H9 (cell line): ENCODE measurements at regions not wholly inside any gene's neighbourhood (a gene's known extent, or its start where the extent isn't known, plus 50 kb on each side); places are given as distances from the start of the nearest gene placed in this dataset.

Experiments
- DNase-seq: peaks from one replicate; pipeline ENCODE4 v3.0.0-alpha.2; 2017
- H2AFZ ChIP-seq: one replicate; pipeline ENCODE4 v1.6.1; 2013; ENCODE audit warnings: mild to moderate bottlenecking, low read length, control low read depth, moderate library complexity
- H2AK5ac ChIP-seq: 2 replicates; pipeline ENCODE4 v1.6.1; 2013; ENCODE audit warnings: low read length, control low read depth, mixed read lengths; ENCODE audit not compliant: insufficient read length
- H2BK120ac ChIP-seq: one replicate; pipeline ENCODE4 v1.6.1; 2013; ENCODE audit warnings: low read depth, mild to moderate bottlenecking, low read length, control low read depth, inconsistent platforms; ENCODE audit not compliant: poor library complexity, severe bottlenecking
- H2BK12ac ChIP-seq: 2 replicates; pipeline ENCODE4 v1.6.1; 2013; ENCODE audit warnings: low read length, control low read depth, mixed read lengths, low read depth; ENCODE audit not compliant: insufficient read length
- H2BK15ac ChIP-seq: 2 replicates; pipeline ENCODE4 v1.6.1; 2013; ENCODE audit warnings: low read depth, low read length, control low read depth
- H2BK20ac ChIP-seq: one replicate; pipeline ENCODE4 v1.6.1; 2013; ENCODE audit warnings: low read depth, mild to moderate bottlenecking, low read length, control low read depth, inconsistent platforms; ENCODE audit not compliant: poor library complexity, severe bottlenecking
- H2BK5ac ChIP-seq: 2 replicates; pipeline ENCODE4 v1.6.1; 2013; ENCODE audit warnings: low read length, control low read depth, mixed read lengths; ENCODE audit not compliant: insufficient read length
- H3K14ac ChIP-seq: 2 replicates; pipeline ENCODE4 v1.6.1; 2013; ENCODE audit warnings: low read length, control low read depth; ENCODE audit not compliant: insufficient read depth
- H3K18ac ChIP-seq: 2 replicates; pipeline ENCODE4 v1.6.1; 2013; ENCODE audit warnings: low read depth, mild to moderate bottlenecking, mixed read lengths, low read length, control low read depth; ENCODE audit not compliant: insufficient read length
- H3K23ac ChIP-seq: 2 replicates; pipeline ENCODE4 v1.6.1; 2013; ENCODE audit warnings: low read length, control low read depth, mixed read lengths, low read depth; ENCODE audit not compliant: insufficient read length
- H3K23me2 ChIP-seq: 2 replicates; pipeline ENCODE4 v1.6.1; 2013; ENCODE audit warnings: low read depth, mild to moderate bottlenecking, mixed read lengths, low read length, control low read depth; ENCODE audit not compliant: insufficient read length, poor library complexity, severe bottlenecking
- H3K27ac ChIP-seq: 2 replicates; pipeline ENCODE4 v1.5.1; 2013; ENCODE audit warnings: low read length, control low read depth, mixed read lengths, low read depth; ENCODE audit not compliant: insufficient read length
- H3K27me3 ChIP-seq: 2 replicates; pipeline ENCODE4 v1.6.1; 2013; ENCODE audit warnings: low read length, control low read depth, inconsistent platforms; ENCODE audit not compliant: insufficient read depth
- H3K4ac ChIP-seq: 2 replicates; pipeline ENCODE4 v1.6.1; 2013; ENCODE audit warnings: low read depth, mild to moderate bottlenecking, control low read depth, inconsistent platforms, low read length, moderate library complexity
- H3K4me1 ChIP-seq: 2 replicates; pipeline ENCODE4 v1.6.1; 2013; ENCODE audit warnings: low read length, control low read depth, inconsistent platforms; ENCODE audit not compliant: insufficient read depth
- H3K4me2 ChIP-seq: 2 replicates; pipeline ENCODE4 v1.6.1; 2013; ENCODE audit warnings: low read length, control low read depth, mixed read lengths; ENCODE audit not compliant: insufficient read length, insufficient read depth
- H3K56ac ChIP-seq: 2 replicates; pipeline ENCODE4 v1.6.1; 2013; ENCODE audit warnings: low read depth, mild to moderate bottlenecking, mixed read lengths, low read length, control low read depth; ENCODE audit not compliant: insufficient read length
- H3K79me1 ChIP-seq: 2 replicates; pipeline ENCODE4 v1.6.1; 2013; ENCODE audit warnings: low read depth, mild to moderate bottlenecking, moderate library complexity, low read length, control low read depth, inconsistent platforms; ENCODE audit not compliant: insufficient read depth, poor library complexity, severe bottlenecking
- H3K79me2 ChIP-seq: 2 replicates; pipeline ENCODE4 v1.6.1; 2013; ENCODE audit warnings: low read length, control low read depth, inconsistent platforms; ENCODE audit not compliant: insufficient read depth
- H3K9ac ChIP-seq: 2 replicates; pipeline ENCODE4 v1.6.1; 2013; ENCODE audit warnings: low read length, control low read depth, mixed read lengths; ENCODE audit not compliant: insufficient read length; ENCODE audit errors: extremely low read depth
- H3K9me3 ChIP-seq: one replicate; pipeline ENCODE4 v1.6.1; 2013; ENCODE audit warnings: low read depth, low read length, inconsistent platforms; ENCODE audit not compliant: control insufficient read depth
- H3T11ph ChIP-seq: one replicate; pipeline ENCODE4 v1.6.1; 2013; ENCODE audit warnings: mild to moderate bottlenecking, low read length, control low read depth, inconsistent platforms
- H4K20me1 ChIP-seq: one replicate; pipeline ENCODE4 v1.6.1; 2013; ENCODE audit not compliant: control insufficient read depth, insufficient read length, insufficient read depth
- H4K5ac ChIP-seq: 2 replicates; pipeline ENCODE4 v1.6.1; 2013; ENCODE audit warnings: low read depth, mild to moderate bottlenecking, mixed read lengths, low read length, control low read depth; ENCODE audit not compliant: insufficient read length
- H4K8ac ChIP-seq: replicated peaks from 2 replicates; pipeline ENCODE4 v1.6.1; 2013; ENCODE audit warnings: low read length, control low read depth, mixed read lengths, low read depth; ENCODE audit not compliant: insufficient read length
- H4K91ac ChIP-seq: 2 replicates; pipeline ENCODE4 v1.6.1; 2013; ENCODE audit warnings: low read depth, mild to moderate bottlenecking, moderate library complexity, mixed read lengths, low read length, control low read depth; ENCODE audit not compliant: insufficient read length
- H3K27ac Mint-ChIP-seq, 3 experiments: 2 replicates in 2 of 3; 3 replicates in 1 of 3; pipeline ENCODE4 v1.8.0; 2020 to 2021; ENCODE audit warnings: mixed read lengths in 3 of 3, mild to moderate bottlenecking in 1 of 3, moderate library complexity in 1 of 3
- H3K27me3 Mint-ChIP-seq: 2 replicates; pipeline ENCODE4 v1.8.0; 2021; ENCODE audit warnings: low read depth, mild to moderate bottlenecking, moderate library complexity, mixed read lengths
- H3K36me3 Mint-ChIP-seq, 3 experiments: 2 replicates in 2 of 3; 3 replicates in 1 of 3; pipeline ENCODE4 v1.8.0; 2020 to 2021; ENCODE audit warnings: low read depth in 3 of 3, mixed read lengths in 3 of 3; ENCODE audit not compliant: insufficient read depth in 1 of 3
- H3K4me1 Mint-ChIP-seq, 2 experiments: 2 replicates each; pipeline ENCODE4 v1.8.0; 2020; ENCODE audit warnings: mixed read lengths in 2 of 2
- H3K4me3 Mint-ChIP-seq, 2 experiments: 2 replicates in 1 of 2; 3 replicates in 1 of 2; pipeline ENCODE4 v1.8.0; 2020 to 2021; ENCODE audit warnings: mild to moderate bottlenecking in 2 of 2, mixed read lengths in 2 of 2, moderate library complexity in 1 of 2
- H3K9me3 Mint-ChIP-seq, 2 experiments: 2 replicates in 1 of 2; 3 replicates in 1 of 2; pipeline ENCODE4 v1.8.0; 2020; ENCODE audit warnings: mild to moderate bottlenecking in 2 of 2, mixed read lengths in 2 of 2, moderate library complexity in 1 of 2
- WGBS: extraction: QIAGEN DNeasy Blood & Tissue Kit; methylation state at CpG from one replicate; pipeline ENCODE4 v1.1.7; 2013; ENCODE audit warnings: missing lambda C conversion rate, low lambda C conversion rate, mixed read lengths; ENCODE audit not compliant: insufficient read length; ENCODE audit errors: extremely low coverage; 5-methylcytosine and 5-hydroxymethylcytosine counted together
- TF ChIP-seq, protein P1 (sequence below): fragments of 200-600 bp; sonication (generic); conservative IDR thresholded peaks from 3 replicates; pipeline ENCODE4 v1.8.0; 2021; ENCODE audit warnings: antibody characterized with exemption, mild to moderate bottlenecking

GRCh38 chr10:113261611-113262091, 291.2 kb upstream of the HABP2 start:
- Histone ChIP-seq H2BK20ac (no peak overlapping the region), H2AK5ac (no peak overlapping the region), H3K9me3 (no peaks in the 10 kb centered on the region), H3K56ac (no peak overlapping the region), H3K23me2 (no peaks in the 10 kb centered on the region), H3K9ac (no peak overlapping the region), H3K18ac (no peak overlapping the region), H3K79me1 (no peaks in the 10 kb centered on the region), H4K91ac (no peak overlapping the region), H2BK12ac (no peak overlapping the region), H2BK15ac (no peak overlapping the region), H3K4me2 (no peak overlapping the region), H3K27me3 (no peaks in the 10 kb centered on the region), H3K23ac (no peak overlapping the region), H3K4ac (no peak overlapping the region), H3K79me2 (no peaks in the 10 kb centered on the region), H4K8ac (no peak overlapping the region), H2BK5ac (no peak overlapping the region), H2BK120ac (no peak overlapping the region), H3K14ac (no peak overlapping the region), H3T11ph (no peak overlapping the region), H4K20me1 (no peaks in the 10 kb centered on the region), H3K4me1 (no peaks in the 10 kb centered on the region; the same call in 1 of the 2 replicates), H3K27ac (no peak overlapping the region), H4K5ac (no peak overlapping the region), H2AFZ (no peak overlapping the region)
- H3K27me3 Mint-ChIP-seq, result peaks cover 11% of the 10 kb centered on the region
- H3K4me3 Mint-ChIP-seq, result no peak overlapping the region
- TF ChIP-seq, protein P1, sequence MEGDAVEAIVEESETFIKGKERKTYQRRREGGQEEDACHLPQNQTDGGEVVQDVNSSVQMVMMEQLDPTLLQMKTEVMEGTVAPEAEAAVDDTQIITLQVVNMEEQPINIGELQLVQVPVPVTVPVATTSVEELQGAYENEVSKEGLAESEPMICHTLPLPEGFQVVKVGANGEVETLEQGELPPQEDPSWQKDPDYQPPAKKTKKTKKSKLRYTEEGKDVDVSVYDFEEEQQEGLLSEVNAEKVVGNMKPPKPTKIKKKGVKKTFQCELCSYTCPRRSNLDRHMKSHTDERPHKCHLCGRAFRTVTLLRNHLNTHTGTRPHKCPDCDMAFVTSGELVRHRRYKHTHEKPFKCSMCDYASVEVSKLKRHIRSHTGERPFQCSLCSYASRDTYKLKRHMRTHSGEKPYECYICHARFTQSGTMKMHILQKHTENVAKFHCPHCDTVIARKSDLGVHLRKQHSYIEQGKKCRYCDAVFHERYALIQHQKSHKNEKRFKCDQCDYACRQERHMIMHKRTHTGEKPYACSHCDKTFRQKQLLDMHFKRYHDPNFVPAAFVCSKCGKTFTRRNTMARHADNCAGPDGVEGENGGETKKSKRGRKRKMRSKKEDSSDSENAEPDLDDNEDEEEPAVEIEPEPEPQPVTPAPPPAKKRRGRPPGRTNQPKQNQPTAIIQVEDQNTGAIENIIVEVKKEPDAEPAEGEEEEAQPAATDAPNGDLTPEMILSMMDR, result no peak
- no peak overlapping the region for H3K27ac Mint-ChIP-seq
- no peak for DNase-seq
- H3K36me3 Mint-ChIP-seq, result no peaks in the 10 kb centered on the region; a peak in 1 of 7 replicates
- H3K4me1 Mint-ChIP-seq, result peaks cover 28 to 42% of the 10 kb centered on the region in 2 experiments
- WGBS, result no CpG with 5 or more reads among the region's 13 CpGs
- H3K9me3 Mint-ChIP-seq, result no peaks in the 10 kb centered on the region
